ENCODE measurements at regions not wholly inside any gene's neighbourhood (a gene's known extent, or its start where the extent isn't known, plus 50 kb on each side); places are given as distances from the start of the nearest gene placed in this dataset.
A peak's percentile ranks its signal among the peaks of the same experiment; 100 is the strongest.

GRCh38 chr2:134770702-134771101 is 51.9 kb upstream of the TMEM163 start:
- DNase-seq, result no peak

- DNase-seq, result no peak
Measured at GRCh38 chr2:134771313-134771801, 52.6 kb upstream of the TMEM163 start.

- no peak for DNase-seq
Measured at GRCh38 chr2:134772493-134773169, 53.8 kb upstream of the TMEM163 start.

DNA sequence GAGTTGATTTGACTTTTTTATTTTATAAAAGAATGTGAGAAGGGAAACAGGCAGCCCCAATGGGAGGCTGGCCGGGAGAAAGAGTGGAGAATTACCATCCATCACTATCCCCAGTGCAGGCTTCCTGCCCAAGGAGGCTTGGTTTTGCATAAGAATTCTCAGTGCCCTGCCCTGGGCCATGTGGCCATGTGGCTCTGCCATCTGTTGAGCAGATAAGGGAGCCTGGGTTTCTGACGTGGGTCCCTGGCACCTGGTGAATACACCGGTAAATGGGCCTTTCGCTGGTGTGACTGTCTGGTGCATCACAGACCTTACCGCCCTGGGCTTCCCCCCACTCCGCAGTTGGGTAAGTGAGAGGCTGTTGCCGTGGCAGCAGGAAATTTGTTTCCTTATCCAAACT is 54.5 kb upstream of the TMEM163 start:
- no peak for DNase-seq

- DNase-seq, result no peak
Measured at GRCh38 chr2:134773759-134774742, 55.3 kb upstream of the TMEM163 start.

DNA sequence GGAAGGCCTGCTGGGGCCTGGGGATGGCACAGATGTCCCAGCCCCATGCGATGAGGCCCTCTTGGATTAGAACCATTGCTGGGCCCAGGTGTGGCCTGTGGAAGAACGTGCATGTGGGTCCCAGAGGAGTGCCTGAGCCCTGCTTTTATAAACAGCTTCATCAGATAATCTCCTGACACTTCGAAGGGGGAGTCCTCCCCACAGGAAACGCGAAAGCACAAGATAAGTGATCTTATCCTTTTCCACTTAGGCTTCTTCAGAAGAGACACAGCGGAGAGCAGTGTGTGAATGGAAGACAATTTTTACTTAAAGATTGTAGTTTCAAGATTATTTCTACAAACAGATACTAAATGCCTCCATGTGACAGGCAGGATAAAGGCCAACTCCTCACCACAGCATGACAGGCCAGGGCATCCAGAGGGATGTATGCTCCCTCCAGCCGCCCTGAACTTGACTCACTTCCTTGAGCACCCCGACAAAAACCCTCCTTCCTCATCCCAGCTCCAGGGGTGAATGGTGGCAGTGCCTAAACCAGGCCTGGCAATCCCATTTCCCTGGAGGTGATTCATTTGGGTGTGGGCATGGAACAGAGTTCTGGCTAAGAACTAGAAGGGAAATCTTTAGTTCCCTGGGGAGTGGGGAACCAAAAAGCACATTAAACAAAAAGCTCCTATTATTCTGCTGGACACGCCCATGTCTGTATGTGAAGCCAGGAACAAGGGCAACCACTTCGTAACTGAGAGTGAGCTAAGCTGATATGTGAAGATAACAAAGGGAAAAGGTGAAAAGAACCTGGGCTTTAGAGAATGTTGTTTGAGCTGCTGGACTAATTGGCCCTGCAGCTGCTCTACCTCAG is 56.2 kb upstream of the TMEM163 start:
- DNase-seq, result no peak

DNA sequence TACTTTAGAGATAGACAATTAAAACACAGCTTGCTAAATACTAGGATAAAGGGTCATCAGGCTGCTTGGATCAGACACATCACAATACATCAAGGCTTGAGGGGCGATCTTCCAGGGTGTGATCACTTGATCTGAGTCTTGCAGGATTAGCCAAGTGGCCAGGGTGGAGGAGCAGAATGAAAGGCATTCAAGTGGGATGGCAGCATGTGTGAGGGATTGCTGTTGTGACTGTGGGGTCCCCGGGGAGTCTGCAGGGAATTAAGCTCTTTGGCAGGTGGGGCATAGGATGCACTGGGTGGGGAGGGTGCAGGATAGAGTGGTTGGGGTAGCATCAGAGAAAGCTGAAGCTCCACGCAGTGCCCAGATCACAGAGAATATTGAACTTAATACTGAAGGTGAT is 58.0 kb upstream of the TMEM163 start:
- no peak for DNase-seq

DNA sequence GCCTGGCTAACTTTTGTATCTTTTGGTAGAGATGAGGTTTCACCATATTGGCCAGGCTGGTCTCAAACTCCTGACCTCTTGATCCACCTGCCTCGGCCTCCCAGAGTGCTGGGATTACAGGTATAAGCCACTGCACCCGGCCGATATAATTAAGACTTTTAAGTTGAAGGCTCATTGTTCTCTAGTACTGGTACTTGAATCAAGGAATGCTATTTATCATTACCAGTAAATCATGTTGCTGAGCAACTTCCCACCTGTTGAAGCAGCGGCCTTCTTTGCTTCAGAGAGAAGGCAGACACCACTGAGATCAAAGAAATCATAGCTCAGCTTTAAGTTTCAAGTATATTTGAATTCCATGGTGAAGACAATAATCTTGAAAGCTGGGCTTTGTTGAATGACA is 58.8 kb upstream of the TMEM163 start:
- DNase-seq, result no peak

- no peak for DNase-seq
Measured at GRCh38 chr2:134778372-134778771, 59.6 kb upstream of the TMEM163 start.

DNA sequence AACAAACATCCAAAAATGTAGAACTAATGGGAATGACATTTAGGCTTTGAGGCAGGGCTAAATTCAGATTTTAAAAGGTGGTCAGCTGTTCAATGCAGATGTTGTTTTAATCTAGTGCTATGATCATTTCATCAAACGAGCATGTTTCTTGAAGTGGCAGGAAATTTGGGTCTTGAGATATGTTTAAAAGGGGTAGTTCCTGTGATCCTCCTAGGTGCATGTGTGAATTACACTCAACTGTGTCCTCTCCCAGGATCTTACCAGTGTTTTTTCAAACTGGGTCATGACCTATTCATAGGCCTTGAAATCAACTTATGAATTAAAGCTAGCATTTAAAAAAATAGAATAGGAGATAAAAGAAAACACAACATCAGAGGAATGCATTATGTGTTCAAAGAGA is 57.4 kb upstream of the ACMSD start:
- no peak for DNase-seq

- DNase-seq, result no peak
Measured at GRCh38 chr2:134782107-134782506, 56.3 kb upstream of the ACMSD start.

- DNase-seq, result peak; percentile 9
Measured at GRCh38 chr2:134782792-134783191, 55.6 kb upstream of the ACMSD start.

DNA sequence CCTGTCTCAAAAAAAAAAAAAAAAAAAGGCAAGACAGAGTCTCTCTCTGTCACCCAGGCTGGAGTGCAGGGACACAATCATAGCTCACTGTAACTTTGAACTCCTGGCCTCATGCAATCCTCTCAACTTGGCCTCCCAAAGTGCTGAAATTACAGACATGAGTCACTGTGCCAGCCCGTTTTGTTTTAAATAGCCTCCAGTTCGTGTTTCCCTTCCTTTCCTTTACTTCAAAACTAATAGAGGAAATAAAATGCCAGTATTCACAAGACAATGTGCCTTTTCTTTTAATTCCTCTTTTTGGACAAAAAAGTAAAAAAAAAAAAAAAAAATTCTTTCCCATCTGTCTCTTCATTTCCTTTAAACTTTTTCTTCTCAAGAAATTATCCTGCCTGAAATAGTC is 54.5 kb upstream of the ACMSD start:
- no peak for DNase-seq

DNA sequence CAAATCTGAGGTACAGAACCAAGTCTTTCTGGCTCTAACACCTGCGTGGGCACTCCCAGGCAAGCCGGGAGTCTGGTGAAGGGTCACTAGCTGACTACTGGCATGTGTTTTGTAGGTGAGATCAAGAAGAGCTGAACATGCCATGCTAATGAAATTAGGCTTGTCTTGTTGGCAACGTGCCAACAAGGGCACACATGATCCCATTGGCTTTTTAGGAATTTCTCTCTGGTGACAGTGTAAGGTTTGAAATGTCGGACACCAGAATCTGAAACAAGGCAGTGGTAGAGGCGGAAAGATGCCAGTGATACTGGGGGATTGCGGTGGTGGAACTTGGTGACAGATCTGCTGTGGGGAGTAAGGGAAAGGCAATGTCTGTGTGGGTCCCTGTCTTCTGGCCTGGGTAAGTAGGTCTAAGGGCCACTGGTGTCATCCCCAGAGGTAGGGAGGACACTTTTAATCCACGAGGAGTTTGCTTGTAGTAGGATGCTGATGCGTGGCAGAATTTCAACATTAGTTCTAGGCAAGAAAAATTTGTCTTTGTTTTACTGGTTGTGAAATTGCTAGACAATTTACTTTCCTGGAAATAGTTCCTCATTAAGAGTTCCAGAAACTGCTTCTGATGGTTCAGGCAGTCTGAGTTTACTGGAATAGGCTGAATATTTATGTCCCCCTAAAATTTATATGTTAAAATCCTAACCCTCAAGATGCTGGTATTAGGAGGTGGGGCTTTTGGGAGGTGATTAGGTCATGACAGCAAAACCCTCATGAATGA is 52.6 kb upstream of the ACMSD start:
- DNase-seq, result no peak

- DNase-seq, result no peak
Measured at GRCh38 chr2:134788417-134788816, 50.0 kb upstream of the ACMSD start.
